B cell (primary cell): ENCODE measurements at regions not wholly inside any gene's neighbourhood (a gene's known extent, or its start where the extent isn't known, plus 50 kb on each side); places are given as distances from the start of the nearest gene placed in this dataset.

Experiments used
- CTCF ChIP-seq: fragments of 200-600 bp; IDR thresholded peaks from one replicate; pipeline ENCODE4 v1.8.0; 2022; ENCODE audit warnings: antibody characterized with exemption, mild to moderate bottlenecking
- EZH2 ChIP-seq: IDR thresholded peaks from 2 replicates; pipeline ENCODE4 v1.6.1; 2012; ENCODE audit warnings: borderline replicate concordance, low read depth, mild to moderate bottlenecking, moderate library complexity, low read length; ENCODE audit not compliant: insufficient read depth, poor library complexity, severe bottlenecking

GRCh38 chr15:97301166-97301565 lies 659.3 kb upstream of the ARRDC4 start:
- TF ChIP-seq EZH2, result no peak
- no peak for TF ChIP-seq CTCF
